ENCODE measurements at regions not wholly inside any gene's neighbourhood (a gene's known extent, or its start where the extent isn't known, plus 50 kb on each side); places are given as distances from the start of the nearest gene placed in this dataset.

GRCh38 chr10:62692085-62692484 is 112.4 kb upstream of the ADO start:
- TF ChIP-seq CTCF (IDR thresholded peaks at IDR 0.05; ENCODE audit: low read depth, low read length) (no peak), MAX (IDR thresholded peaks at IDR 0.05; ENCODE audit: low read depth, low read length) (no peak)
